ENCODE measurements at regions not wholly inside any gene's neighbourhood (a gene's known extent, or its start where the extent isn't known, plus 50 kb on each side); places are given as distances from the start of the nearest gene placed in this dataset.

DNA sequence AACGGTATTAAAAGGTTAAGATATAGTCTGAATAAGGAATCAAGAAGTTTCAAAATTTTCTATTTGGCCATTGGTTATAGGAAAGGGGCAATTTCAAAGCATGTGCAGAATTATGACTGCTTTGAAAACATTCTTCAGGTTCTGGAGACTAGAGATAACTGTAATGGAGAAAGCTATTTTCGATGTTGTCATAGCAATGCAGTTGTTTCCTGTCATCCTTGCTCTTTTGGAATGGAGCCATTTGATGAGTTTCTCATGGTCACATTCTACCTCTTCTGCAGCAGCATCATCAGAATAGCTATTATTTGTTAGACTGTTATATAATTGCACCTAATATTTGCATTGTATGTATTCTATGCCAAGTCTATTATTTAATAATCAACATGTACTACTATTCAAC, 368.2 kb upstream of the NR3C2 start:
- TF ChIP-seq, protein P1, sequence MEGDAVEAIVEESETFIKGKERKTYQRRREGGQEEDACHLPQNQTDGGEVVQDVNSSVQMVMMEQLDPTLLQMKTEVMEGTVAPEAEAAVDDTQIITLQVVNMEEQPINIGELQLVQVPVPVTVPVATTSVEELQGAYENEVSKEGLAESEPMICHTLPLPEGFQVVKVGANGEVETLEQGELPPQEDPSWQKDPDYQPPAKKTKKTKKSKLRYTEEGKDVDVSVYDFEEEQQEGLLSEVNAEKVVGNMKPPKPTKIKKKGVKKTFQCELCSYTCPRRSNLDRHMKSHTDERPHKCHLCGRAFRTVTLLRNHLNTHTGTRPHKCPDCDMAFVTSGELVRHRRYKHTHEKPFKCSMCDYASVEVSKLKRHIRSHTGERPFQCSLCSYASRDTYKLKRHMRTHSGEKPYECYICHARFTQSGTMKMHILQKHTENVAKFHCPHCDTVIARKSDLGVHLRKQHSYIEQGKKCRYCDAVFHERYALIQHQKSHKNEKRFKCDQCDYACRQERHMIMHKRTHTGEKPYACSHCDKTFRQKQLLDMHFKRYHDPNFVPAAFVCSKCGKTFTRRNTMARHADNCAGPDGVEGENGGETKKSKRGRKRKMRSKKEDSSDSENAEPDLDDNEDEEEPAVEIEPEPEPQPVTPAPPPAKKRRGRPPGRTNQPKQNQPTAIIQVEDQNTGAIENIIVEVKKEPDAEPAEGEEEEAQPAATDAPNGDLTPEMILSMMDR (IDR thresholded peaks at IDR 0.05; ENCODE audit: low read depth, low read length): no peak
- TF ChIP-seq EZH2phosphoT487 (IDR thresholded peaks at IDR 0.05; ENCODE audit: low read depth): no peak

Data from OCI-LY3 (cell line).